ENCODE measurements at regions not wholly inside any gene's neighbourhood (a gene's known extent, or its start where the extent isn't known, plus 50 kb on each side); places are given as distances from the start of the nearest gene placed in this dataset.

GRCh38 chr10:29788113-29788512 is 153.3 kb upstream of the SVIL start:
- TF ChIP-seq, protein P1, sequence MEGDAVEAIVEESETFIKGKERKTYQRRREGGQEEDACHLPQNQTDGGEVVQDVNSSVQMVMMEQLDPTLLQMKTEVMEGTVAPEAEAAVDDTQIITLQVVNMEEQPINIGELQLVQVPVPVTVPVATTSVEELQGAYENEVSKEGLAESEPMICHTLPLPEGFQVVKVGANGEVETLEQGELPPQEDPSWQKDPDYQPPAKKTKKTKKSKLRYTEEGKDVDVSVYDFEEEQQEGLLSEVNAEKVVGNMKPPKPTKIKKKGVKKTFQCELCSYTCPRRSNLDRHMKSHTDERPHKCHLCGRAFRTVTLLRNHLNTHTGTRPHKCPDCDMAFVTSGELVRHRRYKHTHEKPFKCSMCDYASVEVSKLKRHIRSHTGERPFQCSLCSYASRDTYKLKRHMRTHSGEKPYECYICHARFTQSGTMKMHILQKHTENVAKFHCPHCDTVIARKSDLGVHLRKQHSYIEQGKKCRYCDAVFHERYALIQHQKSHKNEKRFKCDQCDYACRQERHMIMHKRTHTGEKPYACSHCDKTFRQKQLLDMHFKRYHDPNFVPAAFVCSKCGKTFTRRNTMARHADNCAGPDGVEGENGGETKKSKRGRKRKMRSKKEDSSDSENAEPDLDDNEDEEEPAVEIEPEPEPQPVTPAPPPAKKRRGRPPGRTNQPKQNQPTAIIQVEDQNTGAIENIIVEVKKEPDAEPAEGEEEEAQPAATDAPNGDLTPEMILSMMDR (IDR thresholded peaks at IDR 0.05): no peak

DNA sequence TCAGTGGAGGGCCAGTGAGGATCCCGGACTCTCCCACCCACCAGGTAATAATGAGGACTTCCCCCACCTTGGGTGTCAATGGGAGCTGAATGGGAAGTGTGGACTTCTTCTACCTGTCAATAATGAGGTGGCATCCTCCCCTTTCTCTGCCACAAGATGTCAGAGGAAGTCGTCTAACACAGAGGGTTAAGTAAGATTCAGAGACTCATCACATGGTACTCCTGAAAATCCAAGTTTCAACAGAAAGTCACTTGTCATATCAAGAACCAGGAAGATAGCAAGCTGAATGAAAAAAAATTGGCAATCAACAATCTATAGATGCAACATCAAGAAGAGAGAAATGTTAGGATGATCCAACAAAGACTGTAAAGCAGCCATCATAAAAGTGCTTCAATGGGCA is 150.9 kb upstream of the SVIL start:
- no peak overlapping the region for H3K4me3 Mint-ChIP-seq
- H3K27me3 Mint-ChIP-seq: no peaks in the 10 kb centered on the region
- peaks cover 8% of the 10 kb centered on the region for H3K9me3 Mint-ChIP-seq
- ATAC-seq (ENCODE audit: low read depth) (no peak), DNase-seq (no peak)
- no peak overlapping the region for H3K27ac Mint-ChIP-seq
- POLR2A ChIA-PET: no interaction called here
- H3K4me1 Mint-ChIP-seq: no peaks in the 10 kb centered on the region
- H3K36me3 Mint-ChIP-seq (ENCODE audit: low read depth): no peaks in the 10 kb centered on the region
- TF ChIP-seq, protein P1 (IDR thresholded peaks at IDR 0.05): no peak
- intact Hi-C loops (cut with micrococcal nuclease): no loop called here
- CTCF ChIA-PET: no interaction called here

More at GRCh38 chr10:29788113-29788512, 153.3 kb upstream of the SVIL start:
- ChIA-PET CTCF (no interaction called here), POLR2A (no interaction called here)
- intact Hi-C loops (cut with micrococcal nuclease): no loop called here
- DNase-seq: no peak
- H3K4me3 Mint-ChIP-seq: no peak overlapping the region
- ATAC-seq (ENCODE audit: low read depth): no peak
- H3K36me3 Mint-ChIP-seq (ENCODE audit: low read depth): no peaks in the 10 kb centered on the region
- H3K27me3 Mint-ChIP-seq: no peaks in the 10 kb centered on the region
- H3K9me3 Mint-ChIP-seq: peaks cover 8% of the 10 kb centered on the region
- no peak overlapping the region for H3K27ac Mint-ChIP-seq
- no peaks in the 10 kb centered on the region for H3K4me1 Mint-ChIP-seq

DNA sequence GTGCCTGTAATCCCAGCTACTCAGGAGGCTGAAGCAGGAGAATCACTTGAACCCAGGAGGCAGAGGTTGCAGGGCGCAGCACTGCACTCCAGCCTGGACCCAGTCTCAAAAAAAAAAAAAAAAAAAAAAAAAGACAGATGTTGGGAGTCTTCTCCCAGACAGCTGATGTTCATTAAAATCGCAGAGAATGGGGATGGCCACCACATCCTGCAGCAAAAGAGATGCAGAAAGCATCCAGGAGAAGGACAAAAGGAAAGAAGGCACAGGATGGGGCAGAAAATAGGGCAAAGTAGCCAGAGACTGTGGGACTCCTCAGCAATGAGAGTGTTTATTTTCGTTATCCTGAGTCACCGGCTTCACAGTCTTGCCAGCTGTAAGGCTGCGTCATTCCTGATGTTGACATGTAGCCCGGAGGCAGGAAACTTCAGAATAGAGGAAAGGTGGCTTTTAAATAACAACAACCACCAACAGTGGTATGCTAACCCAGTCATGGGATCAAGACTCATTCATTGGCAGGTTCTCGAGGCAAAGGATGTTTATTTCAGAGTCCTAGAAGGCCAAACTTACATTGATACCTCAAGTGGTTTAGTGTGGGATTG is 149.5 kb upstream of the SVIL start:
- no peak overlapping the region for H3K27ac Mint-ChIP-seq
- no peak overlapping the region for H3K4me3 Mint-ChIP-seq
- H3K36me3 Mint-ChIP-seq (ENCODE audit: low read depth): no peaks in the 10 kb centered on the region
- H3K9me3 Mint-ChIP-seq: peaks cover 8% of the 10 kb centered on the region
- TF ChIP-seq, protein P1 (IDR thresholded peaks at IDR 0.05): no peak
- H3K4me1 Mint-ChIP-seq: no peaks in the 10 kb centered on the region
- intact Hi-C loops (cut with micrococcal nuclease): no loop called here
- DNase-seq: no peak
- POLR2A ChIA-PET: no interaction called here
- CTCF ChIA-PET: no interaction called here
- H3K27me3 Mint-ChIP-seq: no peaks in the 10 kb centered on the region
- no peak for ATAC-seq (ENCODE audit: low read depth)

DNA sequence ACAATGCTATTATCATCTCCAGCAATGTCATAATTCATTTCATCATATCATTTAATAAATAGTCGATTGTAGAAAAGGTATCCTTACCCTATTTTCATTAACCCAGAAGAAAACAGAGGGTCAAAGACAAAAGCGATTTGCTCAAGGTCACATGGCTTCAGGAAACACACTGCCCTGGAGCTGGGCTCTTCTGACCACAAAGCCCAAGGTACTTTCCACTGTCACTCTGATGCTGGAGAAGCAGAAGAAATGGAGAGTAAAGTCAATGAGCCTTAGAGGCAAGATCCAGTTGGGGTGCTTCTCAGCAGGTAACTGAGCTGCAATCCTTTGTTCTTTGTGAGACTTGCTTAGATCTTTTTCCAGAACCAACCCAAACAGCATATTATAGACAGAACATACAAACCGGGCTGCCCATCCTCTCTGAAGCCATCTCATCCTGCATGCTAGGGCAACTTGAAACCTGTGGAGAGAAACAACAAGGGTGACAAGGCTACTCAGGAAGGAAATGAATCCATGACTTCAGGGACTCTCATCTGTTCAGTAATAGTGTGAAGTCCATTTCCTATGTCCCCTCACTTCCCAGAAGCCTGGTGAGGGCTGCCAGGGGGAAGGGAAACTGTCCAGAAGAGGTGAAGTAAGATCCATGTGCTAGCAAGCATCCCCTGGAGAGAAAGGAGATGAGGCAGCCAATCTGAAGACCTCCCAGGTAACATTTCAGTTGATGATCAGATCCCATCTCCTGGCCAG is 148.6 kb upstream of the SVIL start:
- H3K4me1 Mint-ChIP-seq: no peaks in the 10 kb centered on the region
- H3K4me3 Mint-ChIP-seq: no peak overlapping the region
- CTCF ChIA-PET: no interaction called here
- TF ChIP-seq, protein P1 (IDR thresholded peaks at IDR 0.05): no peak
- no peak for DNase-seq
- peaks cover 7% of the 10 kb centered on the region for H3K9me3 Mint-ChIP-seq
- ATAC-seq (ENCODE audit: low read depth): no peak
- no peak overlapping the region for H3K27ac Mint-ChIP-seq
- intact Hi-C loops (cut with micrococcal nuclease): no loop called here
- POLR2A ChIA-PET: no interaction called here
- H3K36me3 Mint-ChIP-seq (ENCODE audit: low read depth): no peaks in the 10 kb centered on the region
- no peaks in the 10 kb centered on the region for H3K27me3 Mint-ChIP-seq

GRCh38 chr10:29780639-29781038 is 145.9 kb upstream of the SVIL start:
- TF ChIP-seq, protein P1 (IDR thresholded peaks at IDR 0.05): no peak
- no peak for ATAC-seq (ENCODE audit: low read depth)
- no peaks in the 10 kb centered on the region for H3K27me3 Mint-ChIP-seq
- intact Hi-C loops (cut with micrococcal nuclease): no loop called here
- no peak overlapping the region for H3K27ac Mint-ChIP-seq
- no peaks in the 10 kb centered on the region for H3K9me3 Mint-ChIP-seq
- no peak for DNase-seq
- H3K4me3 Mint-ChIP-seq: no peak overlapping the region
- H3K4me1 Mint-ChIP-seq: no peaks in the 10 kb centered on the region
- H3K36me3 Mint-ChIP-seq (ENCODE audit: low read depth): no peaks in the 10 kb centered on the region
- CTCF ChIA-PET: no interaction called here
- POLR2A ChIA-PET: no interaction called here
